Left ventricle myocardium superior (tissue), 1 donor: ENCODE measurements at regions not wholly inside any gene's neighbourhood (a gene's known extent, or its start where the extent isn't known, plus 50 kb on each side); places are given as distances from the start of the nearest gene placed in this dataset.
"Not testable (repeated sequence)": the region's sequence is repeated elsewhere in the genome, so short reads cannot be mapped to it uniquely, and the experiment has no call there.

Source experiments
- ATAC-seq: fragments of 200-7000 bp; cut with Tn5 transposase; one replicate; pipeline ENCODE4 v1.9.1; 2020; ENCODE audit warnings: mild to moderate bottlenecking, moderate library complexity
- DNase-seq: peaks from one replicate; pipeline ENCODE4 v3.0.0-alpha.2; 2020
- intact Hi-C: fragments of 100-400 bp; cut with micrococcal nuclease; formaldehyde crosslinking; loops from one replicate; pipeline ENCODE4 v1.11.0; 2022
- donor health status: DM: no; HTN: yes; CAD: no; lungs with severe emphysema.

DNA sequence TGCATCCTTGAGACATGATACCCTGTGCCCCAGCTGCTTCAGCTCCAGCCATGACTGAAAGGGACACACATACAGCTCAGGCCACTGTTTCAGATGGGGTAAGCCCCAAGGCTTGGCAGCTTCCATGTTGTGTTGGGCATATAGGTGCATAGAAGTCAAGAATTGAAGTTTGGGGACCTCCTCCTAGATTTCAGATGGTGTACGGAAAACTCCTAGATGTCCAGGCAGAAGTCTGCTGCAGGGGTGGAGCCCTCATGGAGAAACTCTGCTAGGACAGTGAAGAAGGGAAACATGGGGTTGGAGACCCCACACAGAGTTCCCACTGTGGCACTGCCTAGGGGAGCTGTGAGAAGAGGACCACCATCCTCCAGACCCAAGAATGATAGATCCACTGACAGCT, 1379.0 kb upstream of the MAP3K7 start:
- intact Hi-C loops = no loop called here
- ATAC-seq = no peak
- no peak for DNase-seq

DNA sequence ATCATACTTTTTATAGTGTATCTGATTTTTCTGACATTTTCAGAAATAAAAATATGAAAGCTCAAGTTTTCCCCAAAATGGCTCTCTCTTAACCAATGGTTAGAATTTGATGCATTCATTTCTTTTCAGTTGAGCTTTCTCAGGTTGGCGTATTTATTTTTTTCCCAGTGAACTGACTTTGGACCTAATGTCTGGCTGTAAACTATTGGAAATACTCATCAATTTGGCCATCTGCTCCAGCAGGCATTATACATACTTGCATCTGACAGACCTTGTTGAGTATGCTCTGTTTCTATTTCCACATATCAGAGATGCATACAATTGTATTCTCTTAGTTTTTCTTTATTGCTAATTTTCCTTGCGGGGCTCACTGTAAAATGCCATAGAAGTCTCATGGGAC, 1374.8 kb upstream of the MAP3K7 start:
- ATAC-seq (no peak), DNase-seq (no peak)
- intact Hi-C loops = no loop called here

DNA sequence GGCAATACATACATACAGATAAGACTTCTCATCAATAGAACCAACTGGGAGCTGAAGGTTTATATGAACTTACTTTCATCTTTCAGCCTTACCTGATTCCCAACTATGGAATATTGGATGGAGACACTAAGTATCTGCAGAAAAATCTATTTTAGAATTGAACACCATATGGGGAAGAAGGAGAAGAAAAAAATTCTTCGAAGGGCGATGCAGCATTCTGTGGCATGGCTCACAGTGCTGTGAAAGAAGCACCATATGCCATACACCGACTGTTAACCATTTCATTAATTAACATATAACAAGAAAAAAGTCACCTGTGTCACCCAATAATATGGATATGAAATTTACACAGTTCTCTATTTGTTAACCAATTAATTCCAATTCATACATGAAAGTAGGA, 1374.4 kb upstream of the MAP3K7 start:
- intact Hi-C loops = no loop called here
- no peak for ATAC-seq
- no peak for DNase-seq

DNA sequence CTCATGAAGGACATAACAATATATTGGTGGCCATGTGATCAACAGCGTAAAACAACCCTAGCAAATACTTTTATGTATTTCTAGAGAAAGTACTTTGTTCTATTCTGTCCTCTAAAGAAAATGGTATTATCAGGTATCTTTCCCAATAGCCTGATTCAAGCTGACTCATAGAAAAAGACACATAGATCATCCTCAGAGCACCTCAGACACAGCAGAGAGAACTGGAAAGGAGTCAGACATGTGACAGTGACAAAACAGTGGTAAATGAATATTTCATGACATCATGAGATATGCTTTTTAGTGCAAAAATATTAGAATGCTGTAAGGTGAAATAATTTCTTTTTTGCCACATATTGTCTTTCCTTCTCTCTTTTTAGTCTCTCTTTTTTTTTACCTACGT, 1355.0 kb upstream of the MAP3K7 start:
- no peak for DNase-seq
- no peak for ATAC-seq
- intact Hi-C loops = no loop called here

DNA sequence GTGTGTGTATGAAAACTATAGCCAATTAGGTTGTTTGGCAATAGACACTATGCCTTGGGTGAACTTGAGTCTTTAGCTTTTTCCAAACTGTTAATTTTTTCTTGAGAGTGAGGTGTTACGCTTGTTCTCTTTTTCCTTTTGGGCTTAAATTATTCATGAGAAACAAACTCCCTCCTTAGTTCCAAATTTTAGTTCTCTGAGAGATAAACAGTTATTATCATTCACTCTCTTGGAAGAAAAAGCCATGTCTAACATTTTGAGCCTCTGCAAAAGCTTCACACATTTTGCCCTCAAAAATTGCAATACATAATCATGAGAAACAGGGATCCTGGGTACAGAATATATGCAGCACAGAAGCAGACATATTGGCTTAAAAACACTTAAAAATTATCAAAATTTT, 1353.9 kb upstream of the MAP3K7 start:
- DNase-seq = no peak
- ATAC-seq = no peak
- intact Hi-C loops = no loop called here

DNA sequence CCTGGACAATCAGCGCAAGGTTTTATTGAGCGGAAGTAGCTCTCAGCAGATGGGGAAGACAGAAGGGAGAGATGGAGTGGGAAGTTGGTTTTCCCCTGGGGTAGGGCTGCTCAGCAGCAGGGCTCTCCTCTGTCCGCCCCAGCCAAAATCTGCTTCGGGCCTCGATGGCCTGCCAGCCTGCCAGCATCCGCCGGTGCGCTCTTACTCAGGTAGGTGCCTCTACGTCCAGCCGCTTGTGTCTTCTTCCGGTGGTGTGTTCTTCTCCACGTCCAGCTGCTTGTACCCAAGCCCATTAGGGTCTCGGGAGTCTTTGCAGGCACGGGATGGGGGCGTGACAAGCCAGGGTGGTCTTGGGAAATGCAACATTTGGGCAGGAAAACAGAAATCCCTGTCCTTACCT, 1340.0 kb upstream of the MAP3K7 start:
- intact Hi-C loops = no loop called here
- DNase-seq = no peak
- no peak for ATAC-seq

DNA sequence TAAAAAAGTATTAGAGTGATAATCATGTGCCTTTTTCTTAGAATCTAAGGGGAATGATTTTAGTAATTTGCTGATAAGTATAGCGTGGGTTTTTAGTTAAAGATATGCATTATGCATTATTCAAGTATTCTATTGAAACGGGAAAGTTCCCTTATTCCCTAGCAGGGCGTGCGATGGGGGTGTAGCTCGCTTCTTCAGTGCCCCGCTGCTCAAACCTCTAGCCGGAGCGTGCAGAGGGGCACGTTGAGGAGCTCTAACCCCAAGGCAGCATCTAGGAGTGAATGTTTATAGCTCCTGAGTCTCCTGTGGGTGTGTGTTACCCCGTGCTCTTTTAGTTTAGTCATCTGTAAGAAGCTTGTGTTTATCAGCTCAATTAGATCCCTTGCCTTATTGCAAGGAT, 1339.5 kb upstream of the MAP3K7 start:
- DNase-seq (no peak), ATAC-seq (no peak)
- intact Hi-C loops = no loop called here

DNA sequence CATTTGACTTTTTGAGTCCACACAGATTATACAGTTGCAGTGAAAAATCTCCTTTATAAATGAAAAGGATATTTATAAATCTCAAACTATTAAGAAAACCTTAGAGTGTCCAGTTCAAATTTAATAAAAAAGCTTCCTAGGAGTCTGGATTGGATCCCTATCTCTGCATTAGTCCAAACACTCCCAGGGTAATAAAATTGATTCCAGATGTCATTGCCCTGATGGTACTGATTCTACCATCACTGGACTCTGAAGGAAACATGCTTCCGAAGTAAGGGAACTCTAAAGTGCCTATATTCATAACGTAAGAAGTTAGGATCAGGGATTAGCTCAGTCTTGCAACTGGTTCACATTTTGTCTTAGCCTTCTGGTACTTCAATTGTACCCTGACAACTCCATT, 1325.1 kb upstream of the MAP3K7 start:
- DNase-seq (no peak), ATAC-seq (no peak)
- intact Hi-C loops = no loop called here

DNA sequence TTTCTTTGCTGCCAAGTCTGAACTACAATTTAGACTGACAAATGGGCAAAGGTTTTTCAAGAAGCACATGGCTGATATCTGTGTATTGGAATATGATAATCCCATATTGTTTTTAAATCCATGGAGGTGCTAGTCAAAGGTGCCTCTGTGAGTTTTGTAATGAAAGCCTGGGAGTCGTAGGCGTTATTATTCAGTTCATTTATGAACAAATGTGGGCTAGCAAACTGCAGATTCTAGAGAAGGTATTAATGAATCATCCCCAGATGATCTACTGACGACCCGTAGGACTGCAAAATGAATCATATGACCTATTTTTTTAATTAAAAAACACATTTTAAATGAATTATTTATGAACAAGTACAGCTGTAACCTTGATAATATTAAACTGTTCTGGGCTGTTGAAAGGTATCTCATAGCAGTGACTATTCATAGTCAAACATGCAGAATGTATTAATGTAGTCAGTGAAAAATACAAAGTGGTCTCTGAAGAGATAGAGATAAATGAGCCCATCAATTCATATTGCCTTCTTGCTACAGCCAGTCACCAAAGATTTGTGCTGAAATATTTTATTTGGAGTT, 1317.8 kb upstream of the MAP3K7 start:
- DNase-seq = no peak
- intact Hi-C loops = no loop called here
- no peak for ATAC-seq

DNA sequence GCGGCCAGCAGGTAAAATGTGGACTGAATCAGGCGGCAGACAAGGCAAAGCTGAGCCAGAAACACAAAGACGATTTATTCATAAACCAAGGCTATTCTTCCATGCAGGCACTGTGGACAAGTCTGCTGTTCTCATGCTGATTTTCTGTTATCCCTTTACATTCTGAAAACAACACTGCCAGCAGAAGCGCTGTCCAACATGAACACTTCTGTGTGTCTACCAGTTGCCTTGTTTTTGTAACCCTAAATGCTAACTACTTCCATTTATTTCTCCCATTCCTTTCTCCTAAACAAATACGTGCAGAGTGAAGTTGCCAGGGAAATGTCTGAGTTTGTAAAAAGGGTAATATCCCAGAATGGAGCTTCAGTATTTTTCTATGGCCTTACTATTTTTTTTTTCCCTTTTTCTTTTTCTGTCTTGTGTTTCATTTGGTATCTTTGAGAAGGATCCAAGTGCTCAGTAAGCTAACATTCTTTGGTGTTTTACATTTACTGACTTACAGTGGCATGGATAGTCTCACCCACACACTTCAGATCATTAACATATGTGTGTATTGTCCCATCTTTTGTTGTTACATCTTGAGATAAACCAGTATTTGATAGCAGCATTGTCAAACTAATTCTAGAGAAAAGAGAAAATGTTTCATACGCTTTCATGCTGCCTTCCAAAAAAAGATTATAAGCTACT, 1308.9 kb upstream of the MAP3K7 start:
- DNase-seq (no peak), ATAC-seq (no peak)
- intact Hi-C loops = no loop called here

DNA sequence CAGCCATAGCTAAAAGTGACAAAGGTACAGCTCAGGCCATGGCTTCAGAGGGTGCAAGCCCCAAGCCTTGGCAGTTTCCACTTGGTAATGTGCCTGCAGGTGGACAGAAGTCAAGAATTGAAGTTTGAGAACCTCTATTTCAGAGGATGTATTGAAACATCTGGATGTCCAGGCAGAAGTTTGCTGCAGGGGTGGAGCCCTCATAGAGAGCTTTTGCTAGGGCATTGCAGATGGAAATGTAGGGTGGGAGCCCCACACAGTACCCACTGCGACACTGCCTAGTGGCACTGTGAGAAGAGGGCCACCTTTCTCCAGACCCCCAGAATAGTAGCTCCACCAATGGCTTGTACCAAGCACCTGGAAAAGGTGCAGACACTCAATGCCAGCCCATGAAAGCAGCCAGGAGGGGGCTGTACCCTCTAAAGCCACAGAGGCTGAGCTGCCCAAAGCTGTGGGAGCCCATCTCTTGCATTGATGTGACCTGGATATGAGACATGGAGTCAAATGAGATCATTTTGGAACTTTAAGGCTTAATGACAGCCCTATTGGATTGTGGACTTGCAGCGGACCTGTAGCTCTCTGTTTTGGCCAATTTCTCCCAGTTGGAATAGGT, 1299.4 kb upstream of the MAP3K7 start:
- no peak for ATAC-seq
- no peak for DNase-seq
- intact Hi-C loops = no loop called here

DNA sequence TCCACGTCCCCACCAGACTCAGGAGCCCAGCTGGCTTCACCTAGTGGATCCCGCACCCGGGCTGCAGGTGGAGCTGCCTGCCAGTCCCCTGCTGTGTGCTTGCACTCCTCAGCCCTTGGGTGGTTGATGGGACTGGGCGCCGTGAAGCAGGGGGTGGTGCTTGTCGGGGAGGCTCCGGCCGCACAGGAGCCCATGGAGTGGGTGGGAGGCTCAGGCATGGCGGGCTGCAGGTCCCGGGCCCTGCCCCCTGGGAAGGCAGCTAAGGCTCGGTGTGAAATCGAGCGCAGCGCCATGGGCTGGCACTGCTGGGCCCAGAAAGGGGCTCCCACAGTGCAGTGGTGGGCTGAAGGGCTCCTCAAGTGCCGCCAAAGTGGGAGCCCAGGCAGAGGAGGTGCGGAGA, 1294.9 kb upstream of the MAP3K7 start:
- intact Hi-C loops, ATAC-seq, DNase-seq: not testable (repeated sequence)

DNA sequence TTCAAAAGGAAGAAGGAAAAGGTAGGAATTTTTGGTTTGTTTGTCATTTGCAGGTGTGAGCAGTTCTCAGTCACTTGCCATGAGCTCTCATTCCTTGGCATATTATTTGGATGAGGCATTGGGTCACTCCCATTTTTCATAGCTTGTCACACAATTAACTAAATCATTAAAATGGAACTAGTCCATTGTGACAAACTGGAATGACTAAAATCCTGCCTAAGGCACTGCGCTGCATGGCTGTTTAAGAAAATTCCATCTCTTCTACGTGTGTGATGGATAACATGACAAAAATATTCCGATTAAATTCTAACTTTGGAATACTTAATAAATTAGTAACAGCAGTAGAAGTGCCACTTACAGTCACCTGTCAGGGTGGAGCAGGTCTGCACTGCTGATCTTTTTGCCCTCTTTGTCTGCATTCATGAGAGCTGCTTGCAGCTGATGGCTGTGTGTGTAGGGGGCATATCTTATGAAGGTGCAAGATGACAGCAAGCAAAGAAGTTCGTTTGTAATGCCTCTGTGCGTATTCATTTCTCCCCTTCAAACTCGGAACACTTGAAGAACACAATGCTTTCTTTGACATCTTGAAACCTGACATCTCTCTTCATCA, 1292.6 kb upstream of the MAP3K7 start:
- DNase-seq (no peak), ATAC-seq (no peak)
- intact Hi-C loops = no loop called here

DNA sequence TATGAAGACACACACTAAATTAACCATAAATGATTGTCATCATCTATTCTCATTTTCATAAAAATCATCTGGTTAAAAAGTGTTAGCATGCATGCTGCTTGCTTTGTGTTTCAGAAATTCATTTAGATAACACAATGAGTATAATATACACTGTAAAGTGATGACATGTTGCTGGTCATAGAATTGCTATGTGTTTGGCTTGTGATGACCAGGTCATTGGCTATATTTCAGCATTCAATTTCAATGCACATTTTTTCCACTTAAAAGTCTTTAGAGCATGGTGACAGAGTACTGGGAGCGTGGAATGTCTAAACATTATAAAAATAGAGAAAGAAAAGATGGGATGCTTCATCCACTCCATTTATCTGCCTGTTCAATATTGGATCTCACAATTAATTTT, 1291.1 kb upstream of the MAP3K7 start:
- DNase-seq = no peak
- intact Hi-C loops = no loop called here
- ATAC-seq = no peak

DNA sequence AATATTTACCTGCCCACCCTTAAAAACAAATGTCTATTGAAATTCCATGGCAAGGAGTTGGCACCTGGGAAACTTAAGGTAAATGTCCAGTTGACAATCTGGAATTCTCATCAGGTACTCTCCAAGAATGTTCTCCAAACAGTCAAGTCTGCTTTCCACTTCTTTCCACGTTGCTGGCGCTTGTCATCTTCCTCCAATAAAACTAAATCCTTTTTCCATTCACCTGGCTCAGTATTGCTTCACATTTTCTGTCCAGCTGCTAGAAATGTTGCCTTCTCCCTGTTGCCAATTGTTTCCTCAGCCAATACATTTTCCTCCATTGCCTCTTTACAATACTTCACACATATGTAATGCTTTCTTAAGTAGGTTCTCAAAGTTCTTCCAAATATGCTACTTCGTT, 1288.1 kb upstream of the MAP3K7 start:
- ATAC-seq (no peak), DNase-seq (no peak)
- intact Hi-C loops = no loop called here

DNA sequence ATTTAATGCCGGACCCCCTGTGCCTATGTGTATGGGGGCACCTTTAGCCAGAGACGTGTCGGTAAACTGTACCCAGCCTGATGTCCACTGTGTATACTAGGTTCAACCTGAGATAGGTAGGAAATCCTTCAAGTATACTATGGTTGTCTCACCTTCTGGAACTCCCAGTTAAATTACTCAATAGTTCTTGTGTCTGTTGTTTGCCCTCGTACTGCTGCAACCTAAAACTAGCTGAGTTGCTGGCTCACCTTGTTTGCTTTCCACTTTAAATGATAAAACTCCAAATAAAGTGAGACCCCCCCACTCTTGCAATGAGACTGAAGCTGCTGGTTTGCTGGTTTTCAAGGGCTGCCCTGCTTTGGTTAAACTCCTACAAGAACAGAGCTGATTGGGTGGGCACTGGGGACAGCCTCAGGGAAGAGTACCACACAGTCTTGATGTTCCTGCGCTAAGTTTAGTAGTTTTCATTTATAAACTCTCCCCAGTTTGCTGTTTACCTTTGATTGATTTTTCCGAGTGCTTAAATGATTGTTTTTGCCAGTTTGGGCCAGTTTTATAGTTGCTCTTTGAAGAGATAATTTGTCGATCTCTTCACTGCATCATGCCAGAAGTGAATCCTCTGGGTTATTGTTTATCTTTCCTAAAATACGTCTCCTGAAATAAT, 1281.8 kb upstream of the MAP3K7 start:
- DNase-seq (no peak), ATAC-seq (no peak)
- intact Hi-C loops = no loop called here

DNA sequence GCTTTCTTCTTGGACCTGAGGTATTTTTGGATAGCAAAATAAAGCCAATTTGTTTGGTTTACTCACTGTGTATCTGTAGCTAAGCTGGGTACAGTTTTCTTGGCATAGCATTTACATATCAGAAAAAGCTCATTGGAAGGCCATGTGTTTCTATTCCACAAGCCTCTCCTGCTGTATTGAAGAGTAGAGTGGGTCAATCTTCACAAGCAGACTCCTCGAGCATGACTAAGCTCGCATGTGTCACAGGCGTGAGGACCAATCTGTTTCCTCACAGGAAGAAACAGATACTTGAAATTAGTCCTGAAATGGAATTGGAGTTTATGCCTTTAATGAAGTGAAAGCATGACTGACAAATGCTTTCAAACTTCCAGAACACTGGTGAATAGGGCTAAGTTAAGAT, 1279.0 kb upstream of the MAP3K7 start:
- DNase-seq (no peak), ATAC-seq (no peak)
- intact Hi-C loops = no loop called here

DNA sequence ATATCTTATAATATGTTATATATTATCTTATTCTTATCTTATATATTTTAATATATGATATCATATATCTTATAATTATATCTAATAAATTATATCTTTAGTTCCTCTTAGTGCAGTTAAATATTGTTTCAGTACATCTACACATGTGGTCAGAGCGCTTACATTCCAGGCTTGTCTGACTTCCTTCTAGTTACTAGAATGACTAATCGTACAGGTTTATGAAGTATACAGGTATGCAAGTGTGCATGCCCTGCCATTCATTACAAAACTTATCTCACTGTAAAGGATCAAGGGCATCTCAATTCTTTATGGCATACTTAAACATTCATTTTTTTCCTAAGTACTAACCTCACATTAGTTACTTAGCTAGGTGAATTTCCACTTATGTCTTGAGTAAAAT, 1278.0 kb upstream of the MAP3K7 start:
- no peak for ATAC-seq
- intact Hi-C loops = no loop called here
- no peak for DNase-seq

DNA sequence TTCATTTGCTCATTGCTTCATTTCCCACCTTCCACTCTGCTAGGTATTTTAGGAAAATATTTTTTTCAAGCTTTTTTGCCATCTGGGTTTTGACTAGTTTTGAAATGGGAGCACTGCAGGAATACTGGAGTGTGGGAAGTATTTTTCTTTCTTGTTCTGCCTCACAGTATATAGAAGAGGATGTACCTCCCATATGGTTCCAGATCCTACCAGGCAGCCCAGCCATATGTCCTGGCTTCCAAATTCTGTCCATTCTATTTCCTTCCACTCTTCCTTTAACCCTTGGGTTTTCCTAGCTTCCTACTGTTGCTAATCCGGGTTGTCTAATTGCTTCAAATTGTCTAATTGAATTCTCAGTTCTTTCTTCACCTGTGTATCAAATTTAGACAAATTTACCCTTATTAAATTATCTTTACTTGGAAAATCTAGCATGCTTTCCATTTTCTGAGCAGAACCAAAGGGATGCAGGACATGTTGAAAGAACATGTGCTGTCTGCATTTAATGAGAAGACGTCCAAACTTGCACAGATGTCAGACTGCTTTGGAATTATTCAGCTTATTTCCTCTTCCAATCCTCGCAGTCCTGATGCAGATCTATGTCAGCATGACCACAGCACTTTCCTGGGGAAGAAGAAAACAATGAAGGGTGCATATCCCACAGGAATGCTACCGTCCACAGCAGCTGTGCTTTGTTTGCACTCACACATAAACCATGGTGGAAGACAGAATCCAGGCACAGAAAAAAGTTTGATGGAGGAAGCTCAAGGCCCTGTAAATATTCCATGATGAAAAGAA, 1273.9 kb upstream of the MAP3K7 start:
- ATAC-seq (no peak), DNase-seq (no peak)
- intact Hi-C loops = no loop called here

DNA sequence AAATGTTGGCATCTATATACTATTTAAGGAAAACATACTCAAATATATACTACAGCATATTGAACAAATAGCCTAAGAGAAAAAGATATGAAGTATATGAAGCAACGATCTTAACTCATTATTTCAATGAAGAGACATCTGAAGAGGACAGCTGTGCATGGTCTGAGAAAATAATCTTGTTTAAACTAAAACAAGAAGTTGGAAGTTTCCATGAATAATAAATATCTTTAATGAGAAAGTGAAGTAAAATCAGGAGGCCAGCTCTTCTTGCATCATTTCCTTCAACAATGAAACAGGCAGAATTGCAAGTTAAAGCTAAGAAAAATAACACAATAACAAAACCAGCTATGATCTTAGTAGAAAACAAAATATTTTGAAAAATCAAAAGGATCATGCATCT, 1265.4 kb upstream of the MAP3K7 start:
- DNase-seq (no peak), ATAC-seq (no peak)
- intact Hi-C loops = no loop called here
